ENCODE measurements at regions not wholly inside any gene's neighbourhood (a gene's known extent, or its start where the extent isn't known, plus 50 kb on each side); places are given as distances from the start of the nearest gene placed in this dataset.
A peak's percentile ranks its signal among the peaks of the same experiment; 100 is the strongest.

DNA sequence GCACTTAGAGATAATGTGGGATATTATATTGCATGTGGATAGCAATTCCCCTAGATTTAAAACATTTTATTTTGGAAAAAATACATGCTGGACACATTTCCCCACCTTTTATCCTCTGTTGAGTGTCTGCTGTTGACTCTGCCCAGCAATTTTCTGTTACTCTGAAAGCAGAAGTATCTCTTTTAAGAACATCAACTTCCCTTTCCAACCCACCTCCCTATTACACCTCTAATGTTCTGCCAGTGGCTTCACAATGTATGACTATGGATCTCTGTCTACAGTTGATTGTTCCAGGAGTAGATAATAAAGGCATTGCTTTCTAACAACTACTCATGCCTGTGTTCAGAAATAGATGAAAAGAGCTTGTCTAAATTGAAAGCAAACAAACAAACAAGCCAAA, 754.8 kb upstream of the SLITRK6 start:
- no peak overlapping the region for H3K27ac ChIP-seq (ENCODE audit: poor library complexity, severe bottlenecking)
- no peaks in the 10 kb centered on the region for H3K27me3 ChIP-seq (ENCODE audit: insufficient read depth, poor library complexity, severe bottlenecking)
- H3K9me3 ChIP-seq (ENCODE audit: severe bottlenecking) = no peaks in the 10 kb centered on the region
- no peak overlapping the region for H3K4me3 ChIP-seq (ENCODE audit: severe bottlenecking)
- H3K36me3 ChIP-seq (ENCODE audit: low read depth) = no peaks in the 10 kb centered on the region
- TF ChIP-seq, protein P1, sequence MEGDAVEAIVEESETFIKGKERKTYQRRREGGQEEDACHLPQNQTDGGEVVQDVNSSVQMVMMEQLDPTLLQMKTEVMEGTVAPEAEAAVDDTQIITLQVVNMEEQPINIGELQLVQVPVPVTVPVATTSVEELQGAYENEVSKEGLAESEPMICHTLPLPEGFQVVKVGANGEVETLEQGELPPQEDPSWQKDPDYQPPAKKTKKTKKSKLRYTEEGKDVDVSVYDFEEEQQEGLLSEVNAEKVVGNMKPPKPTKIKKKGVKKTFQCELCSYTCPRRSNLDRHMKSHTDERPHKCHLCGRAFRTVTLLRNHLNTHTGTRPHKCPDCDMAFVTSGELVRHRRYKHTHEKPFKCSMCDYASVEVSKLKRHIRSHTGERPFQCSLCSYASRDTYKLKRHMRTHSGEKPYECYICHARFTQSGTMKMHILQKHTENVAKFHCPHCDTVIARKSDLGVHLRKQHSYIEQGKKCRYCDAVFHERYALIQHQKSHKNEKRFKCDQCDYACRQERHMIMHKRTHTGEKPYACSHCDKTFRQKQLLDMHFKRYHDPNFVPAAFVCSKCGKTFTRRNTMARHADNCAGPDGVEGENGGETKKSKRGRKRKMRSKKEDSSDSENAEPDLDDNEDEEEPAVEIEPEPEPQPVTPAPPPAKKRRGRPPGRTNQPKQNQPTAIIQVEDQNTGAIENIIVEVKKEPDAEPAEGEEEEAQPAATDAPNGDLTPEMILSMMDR (IDR thresholded peaks at IDR 0.05; ENCODE audit: poor library complexity, severe bottlenecking) = no peak
- no peaks in the 10 kb centered on the region for H3K4me1 ChIP-seq (ENCODE audit: insufficient read depth, poor library complexity, severe bottlenecking)
- DNase-seq (ENCODE audit: low spot score) (no peak), ATAC-seq (ENCODE audit: low read depth) (no peak)

DNA sequence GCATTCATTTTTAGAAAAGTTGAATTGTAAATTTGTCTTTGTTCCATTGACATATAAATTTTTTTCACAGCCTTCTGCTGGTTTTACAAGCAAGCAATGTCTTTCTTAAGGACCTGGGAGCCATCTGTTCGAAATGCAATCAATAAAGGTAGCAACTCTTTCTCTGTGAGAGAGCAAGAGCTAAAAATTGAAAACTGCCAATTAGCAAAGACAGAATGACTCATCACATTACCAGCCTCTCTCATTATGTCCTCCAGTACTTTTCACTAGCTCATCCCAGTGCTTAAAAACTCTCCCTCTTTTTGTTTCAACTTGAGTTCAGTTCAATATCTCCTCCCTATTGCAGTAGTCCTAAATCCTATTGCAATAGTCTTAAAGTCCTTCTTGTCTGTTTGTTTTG, 760.7 kb upstream of the SLITRK6 start:
- Histone ChIP-seq H3K4me3 (ENCODE audit: severe bottlenecking) (no peak overlapping the region), H3K27me3 (ENCODE audit: insufficient read depth, poor library complexity, severe bottlenecking) (no peaks in the 10 kb centered on the region), H3K36me3 (ENCODE audit: low read depth) (no peaks in the 10 kb centered on the region), H3K9me3 (ENCODE audit: severe bottlenecking) (no peaks in the 10 kb centered on the region), H3K4me1 (ENCODE audit: insufficient read depth, poor library complexity, severe bottlenecking) (peaks cover 5% of the 10 kb centered on the region), H3K27ac (ENCODE audit: poor library complexity, severe bottlenecking) (no peak overlapping the region)
- no peak for DNase-seq (ENCODE audit: low spot score)
- ATAC-seq (ENCODE audit: low read depth) = no peak
- TF ChIP-seq, protein P1 (IDR thresholded peaks at IDR 0.05; ENCODE audit: poor library complexity, severe bottlenecking) = no peak

DNA sequence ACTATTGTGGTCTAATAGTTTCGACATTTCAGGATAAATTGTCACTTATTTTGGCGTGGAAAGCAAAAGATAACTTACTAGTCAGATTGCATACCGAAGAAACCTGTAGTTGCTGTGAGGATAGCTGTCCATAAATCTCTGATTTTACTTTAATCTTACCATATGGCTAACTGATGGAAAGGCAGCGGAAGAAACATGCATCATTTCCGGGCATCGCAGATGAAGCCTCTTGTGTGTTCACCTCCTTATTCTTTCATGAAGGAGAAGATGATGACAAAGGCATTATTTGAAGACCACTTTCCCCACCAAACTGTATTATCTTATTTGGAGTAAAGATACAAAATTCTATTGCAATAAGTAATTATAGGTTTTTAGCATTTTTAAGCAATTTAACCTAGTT, 763.6 kb upstream of the SLITRK6 start:
- H3K27ac ChIP-seq (ENCODE audit: poor library complexity, severe bottlenecking) = no peak overlapping the region

DNA sequence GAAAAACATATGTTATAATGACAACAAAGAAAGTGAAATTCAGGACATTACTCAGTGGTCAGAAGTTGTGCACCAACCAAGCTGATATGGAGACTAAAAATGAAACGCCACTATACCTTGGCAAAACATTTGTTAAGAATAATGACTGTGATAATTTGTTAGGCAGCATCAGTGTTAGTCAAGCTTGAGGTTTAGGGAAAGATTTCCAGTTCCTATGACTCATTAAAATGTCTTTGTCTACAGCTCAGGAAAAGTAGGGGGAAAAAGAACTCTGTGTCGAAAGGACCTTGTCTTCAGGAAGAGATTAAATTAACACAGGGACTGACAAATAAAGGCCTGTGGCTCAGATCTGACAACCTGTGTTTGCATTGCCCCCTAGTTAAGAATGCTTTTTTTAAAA, 764.1 kb upstream of the SLITRK6 start:
- Histone ChIP-seq H3K9me3 (ENCODE audit: severe bottlenecking) (no peaks in the 10 kb centered on the region), H3K4me3 (ENCODE audit: severe bottlenecking) (no peak overlapping the region), H3K4me1 (ENCODE audit: insufficient read depth, poor library complexity, severe bottlenecking) (peaks cover 5% of the 10 kb centered on the region), H3K27ac (ENCODE audit: poor library complexity, severe bottlenecking) (no peak overlapping the region), H3K36me3 (ENCODE audit: low read depth) (no peaks in the 10 kb centered on the region), H3K27me3 (ENCODE audit: insufficient read depth, poor library complexity, severe bottlenecking) (no peaks in the 10 kb centered on the region)
- DNase-seq (ENCODE audit: low spot score) = no peak
- peak; percentile 78 for ATAC-seq (ENCODE audit: low read depth)
- TF ChIP-seq, protein P1 (IDR thresholded peaks at IDR 0.05; ENCODE audit: poor library complexity, severe bottlenecking) = no peak

More for the DNA sequence above, 763.6 kb upstream of the SLITRK6 start:
- ATAC-seq (ENCODE audit: low read depth) (no peak), DNase-seq (ENCODE audit: low spot score) (no peak)
- TF ChIP-seq, protein P1 (IDR thresholded peaks at IDR 0.05; ENCODE audit: poor library complexity, severe bottlenecking) = no peak
- no peaks in the 10 kb centered on the region for H3K27me3 ChIP-seq (ENCODE audit: insufficient read depth, poor library complexity, severe bottlenecking)
- H3K36me3 ChIP-seq (ENCODE audit: low read depth) = no peaks in the 10 kb centered on the region
- H3K4me1 ChIP-seq (ENCODE audit: insufficient read depth, poor library complexity, severe bottlenecking) = peaks cover 5% of the 10 kb centered on the region
- H3K9me3 ChIP-seq (ENCODE audit: severe bottlenecking) = no peaks in the 10 kb centered on the region
- no peak overlapping the region for H3K4me3 ChIP-seq (ENCODE audit: severe bottlenecking)

DNA sequence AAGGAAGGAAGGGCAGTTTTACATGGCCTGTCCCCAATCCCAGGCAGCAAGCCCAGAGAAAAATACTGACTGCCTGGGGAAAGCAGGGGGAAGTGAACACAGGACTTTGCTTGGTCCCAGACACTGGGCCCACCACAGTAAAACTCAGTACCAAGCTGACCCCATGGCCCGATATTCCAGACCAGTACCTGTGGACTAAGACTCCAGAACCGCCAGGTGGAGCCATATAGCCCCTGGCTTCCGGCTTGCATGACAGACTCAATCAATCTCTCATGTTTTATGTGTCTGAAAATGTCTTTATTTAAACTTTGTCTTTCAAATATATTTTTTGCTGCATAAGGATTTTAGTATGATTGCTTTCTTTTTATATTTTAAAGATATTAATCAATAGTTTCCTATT, 767.9 kb upstream of the SLITRK6 start:
- Histone ChIP-seq H3K4me3 (ENCODE audit: severe bottlenecking) (no peak overlapping the region), H3K27me3 (ENCODE audit: insufficient read depth, poor library complexity, severe bottlenecking) (no peaks in the 10 kb centered on the region), H3K36me3 (ENCODE audit: low read depth) (no peaks in the 10 kb centered on the region), H3K9me3 (ENCODE audit: severe bottlenecking) (no peaks in the 10 kb centered on the region), H3K27ac (ENCODE audit: poor library complexity, severe bottlenecking) (no peak overlapping the region), H3K4me1 (ENCODE audit: insufficient read depth, poor library complexity, severe bottlenecking) (peaks cover 16% of the 10 kb centered on the region)
- DNase-seq (ENCODE audit: low spot score) = no peak
- TF ChIP-seq, protein P1 (IDR thresholded peaks at IDR 0.05; ENCODE audit: poor library complexity, severe bottlenecking) = peak; percentile 8
- ATAC-seq (ENCODE audit: low read depth) = no peak
